Spinal cord (tissue), 9 donors: ENCODE measurements at regions not wholly inside any gene's neighbourhood (a gene's known extent, or its start where the extent isn't known, plus 50 kb on each side); places are given as distances from the start of the nearest gene placed in this dataset.

Experiments
- DNase-seq, 6 donors: peaks; one replicate each; pipeline versions ENCODE4 v3.0.0 to v3.0.0-alpha.2; 2013 to 2015; ENCODE audit warnings: low spot score in 6 of 6, low read depth in 4 of 6
- H3K27ac ChIP-seq: one replicate; pipeline ENCODE4 v1.5.1; 2013; ENCODE audit warnings: low read depth, low read length, control low read depth
- H3K27me3 ChIP-seq: one replicate; pipeline ENCODE4 v1.6.1; 2013; ENCODE audit warnings: low read length; ENCODE audit not compliant: control insufficient read depth, insufficient read depth
- H3K36me3 ChIP-seq: one replicate; pipeline ENCODE4 v1.6.1; 2013; ENCODE audit warnings: low read length; ENCODE audit not compliant: control insufficient read depth, insufficient read depth
- H3K4me1 ChIP-seq: one replicate; pipeline ENCODE4 v1.6.1; 2013; ENCODE audit warnings: low read length; ENCODE audit not compliant: control insufficient read depth, insufficient read depth
- H3K4me3 ChIP-seq: one replicate; pipeline ENCODE4 v1.5.1; 2013; ENCODE audit warnings: low read depth, low read length, control low read depth
- H3K9me3 ChIP-seq: one replicate; pipeline ENCODE4 v1.6.1; 2013; ENCODE audit warnings: low read length; ENCODE audit not compliant: control insufficient read depth, insufficient read depth
- WGBS: methylation state at CpG from one replicate; pipeline ENCODE4 v1.1.5; 2013; ENCODE audit warnings: missing lambda C conversion rate; ENCODE audit not compliant: insufficient coverage; 5-methylcytosine and 5-hydroxymethylcytosine counted together
- donor health status: healthy.

- no peak overlapping the region for H3K27ac ChIP-seq
- no peaks in the 10 kb centered on the region for H3K27me3 ChIP-seq
- H3K4me1 ChIP-seq: peaks cover 12% of the 10 kb centered on the region
- no peaks in the 10 kb centered on the region for H3K9me3 ChIP-seq
- 100% methylated on average over 1 of the region's 1 CpG for WGBS
- DNase-seq: no peak
- H3K4me3 ChIP-seq: no peak overlapping the region
- no peaks in the 10 kb centered on the region for H3K36me3 ChIP-seq
These were observed 53.9 kb upstream of the SEC11C start for GRCh38 chr18:59085797-59086196.

DNA sequence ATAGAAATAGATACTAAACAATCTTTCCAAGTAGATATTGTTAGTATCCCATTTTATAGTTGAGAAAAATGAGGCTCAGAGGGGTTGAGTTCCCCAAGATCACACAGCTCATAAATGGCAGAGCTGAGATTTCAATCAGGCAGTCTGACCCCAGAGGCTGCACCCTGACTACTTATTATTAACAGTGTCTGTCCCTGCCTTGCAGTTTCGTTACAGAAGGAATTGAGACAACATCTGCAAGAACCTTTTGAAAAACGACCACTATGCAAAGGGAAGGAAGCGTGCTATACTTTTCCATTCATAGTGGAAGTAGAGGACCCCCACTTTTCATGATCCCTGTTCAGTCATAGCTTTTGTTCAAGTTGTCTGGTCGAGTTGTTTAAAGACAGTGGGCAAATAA is 53.2 kb upstream of the SEC11C start:
- Histone ChIP-seq H3K27me3 (no peaks in the 10 kb centered on the region), H3K27ac (no peak overlapping the region), H3K9me3 (no peaks in the 10 kb centered on the region), H3K4me1 (peaks cover 12% of the 10 kb centered on the region), H3K36me3 (no peaks in the 10 kb centered on the region), H3K4me3 (no peak overlapping the region)
- WGBS: 33% methylated on average over 1 of the region's 4 CpGs
- DNase-seq: no peak

DNA sequence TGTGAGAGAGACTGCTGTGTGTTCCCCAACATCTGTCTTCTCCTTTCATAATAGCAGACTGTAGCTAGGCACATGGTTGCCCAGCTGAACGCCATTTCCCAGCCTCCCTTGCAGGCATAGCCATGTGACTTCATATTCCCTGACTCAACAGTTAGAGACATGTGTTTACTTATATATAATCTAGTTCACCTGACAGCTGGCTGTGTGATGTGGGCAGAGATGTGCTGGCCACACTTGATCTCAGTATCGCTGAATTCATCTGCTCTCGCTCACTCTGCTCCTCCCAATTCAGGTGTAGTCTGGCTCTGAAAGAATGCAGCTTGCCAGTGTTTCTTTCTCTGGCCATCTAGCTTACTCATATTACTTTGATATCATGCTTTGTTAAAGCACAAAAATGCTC is 52.3 kb upstream of the SEC11C start:
- H3K27ac ChIP-seq: no peak overlapping the region
- H3K27me3 ChIP-seq: no peaks in the 10 kb centered on the region
- H3K9me3 ChIP-seq: no peaks in the 10 kb centered on the region
- no peaks in the 10 kb centered on the region for H3K36me3 ChIP-seq
- WGBS: 100% methylated on average over 2 of the region's 3 CpGs
- peaks cover 12% of the 10 kb centered on the region for H3K4me1 ChIP-seq
- no peak overlapping the region for H3K4me3 ChIP-seq
- no peak for DNase-seq
